ENCODE measurements at regions not wholly inside any gene's neighbourhood (a gene's known extent, or its start where the extent isn't known, plus 50 kb on each side); places are given as distances from the start of the nearest gene placed in this dataset.

DNA sequence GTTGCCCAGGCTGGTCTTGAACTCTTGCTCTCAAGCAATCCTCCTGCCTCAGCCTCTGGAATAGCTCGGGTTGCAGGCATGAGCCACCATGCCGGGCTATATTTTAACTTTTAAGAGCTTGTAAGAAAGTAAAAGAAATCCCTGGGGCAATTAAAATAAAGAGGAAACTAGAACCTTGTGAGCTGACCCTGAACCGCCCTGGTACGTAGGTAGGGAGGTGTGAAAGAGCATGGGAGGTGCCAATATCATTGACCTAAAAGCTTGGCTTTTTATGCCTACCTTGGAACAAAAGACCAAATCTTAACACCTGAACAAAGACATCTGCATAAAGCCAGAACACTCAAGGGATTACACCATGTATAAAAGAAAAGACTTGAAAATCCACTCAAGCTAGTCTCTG is 595.1 kb downstream of the SOX6 start:
- WGBS (ENCODE audit: insufficient coverage), result 100% methylated on average over 2 of the region's 4 CpGs
- Histone ChIP-seq H3K27ac (ENCODE audit: low read depth in 1 of 2, low read length in 2 of 2) (no peak overlapping the region), H4K20me1 (ENCODE audit: insufficient read depth, low read length) (no peaks in the 10 kb centered on the region), H3K79me2 (ENCODE audit: insufficient read depth, low read length) (no peaks in the 10 kb centered on the region), H3K4me2 (replicated peaks; ENCODE audit: extremely low read depth, low read length, poor library complexity, severe bottlenecking) (no peak overlapping the region), H3K9ac (ENCODE audit: insufficient read depth, low read length, poor library complexity, severe bottlenecking) (no peak overlapping the region), H3K27me3 (ENCODE audit: control insufficient read depth in 2 of 2, insufficient read depth in 2 of 2, low read length in 2 of 2) (no peaks in the 10 kb centered on the region), H3K36me3 (replicated peaks in 1 of 2; ENCODE audit: control insufficient read depth in 1 of 2, insufficient read depth in 2 of 2, low read length in 2 of 2) (no peaks in the 10 kb centered on the region), H3K4me1 (ENCODE audit: control insufficient read depth in 1 of 2, insufficient read depth in 2 of 2, low read length in 2 of 2) (no peaks in the 10 kb centered on the region), H3K4me3 (replicated peaks in 1 of 3; ENCODE audit: low read depth in 2 of 3, low read length in 3 of 3) (no peak overlapping the region), H3K9me3 (replicated peaks in 1 of 2; ENCODE audit: control insufficient read depth in 1 of 2, insufficient read depth in 1 of 2, low read length in 2 of 2) (no peaks in the 10 kb centered on the region), H2AFZ (ENCODE audit: insufficient read depth, low read depth, low read length, poor library complexity, severe bottlenecking) (no peak overlapping the region)
- Mint-ChIP-seq H3K27me3 (ENCODE audit: low read depth in 3 of 3) (peaks cover 5 to 9% (median 7%) of the 10 kb centered on the region in 3 donors), H3K4me3 (no peak overlapping the region), H3K36me3 (no peaks in the 10 kb centered on the region), H3K9me3 (peaks cover 0 to 10% (median 0%) of the 10 kb centered on the region in 7 donors), H3K27ac (no peak overlapping the region), H3K4me1 (peaks cover 6% of the 10 kb centered on the region)
- DNase-seq, result no peak
- TF ChIP-seq, protein P1, sequence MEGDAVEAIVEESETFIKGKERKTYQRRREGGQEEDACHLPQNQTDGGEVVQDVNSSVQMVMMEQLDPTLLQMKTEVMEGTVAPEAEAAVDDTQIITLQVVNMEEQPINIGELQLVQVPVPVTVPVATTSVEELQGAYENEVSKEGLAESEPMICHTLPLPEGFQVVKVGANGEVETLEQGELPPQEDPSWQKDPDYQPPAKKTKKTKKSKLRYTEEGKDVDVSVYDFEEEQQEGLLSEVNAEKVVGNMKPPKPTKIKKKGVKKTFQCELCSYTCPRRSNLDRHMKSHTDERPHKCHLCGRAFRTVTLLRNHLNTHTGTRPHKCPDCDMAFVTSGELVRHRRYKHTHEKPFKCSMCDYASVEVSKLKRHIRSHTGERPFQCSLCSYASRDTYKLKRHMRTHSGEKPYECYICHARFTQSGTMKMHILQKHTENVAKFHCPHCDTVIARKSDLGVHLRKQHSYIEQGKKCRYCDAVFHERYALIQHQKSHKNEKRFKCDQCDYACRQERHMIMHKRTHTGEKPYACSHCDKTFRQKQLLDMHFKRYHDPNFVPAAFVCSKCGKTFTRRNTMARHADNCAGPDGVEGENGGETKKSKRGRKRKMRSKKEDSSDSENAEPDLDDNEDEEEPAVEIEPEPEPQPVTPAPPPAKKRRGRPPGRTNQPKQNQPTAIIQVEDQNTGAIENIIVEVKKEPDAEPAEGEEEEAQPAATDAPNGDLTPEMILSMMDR (IDR thresholded peaks at IDR 0.05), result no peak
- intact Hi-C loops (cut with micrococcal nuclease), result no loop called here

DNA sequence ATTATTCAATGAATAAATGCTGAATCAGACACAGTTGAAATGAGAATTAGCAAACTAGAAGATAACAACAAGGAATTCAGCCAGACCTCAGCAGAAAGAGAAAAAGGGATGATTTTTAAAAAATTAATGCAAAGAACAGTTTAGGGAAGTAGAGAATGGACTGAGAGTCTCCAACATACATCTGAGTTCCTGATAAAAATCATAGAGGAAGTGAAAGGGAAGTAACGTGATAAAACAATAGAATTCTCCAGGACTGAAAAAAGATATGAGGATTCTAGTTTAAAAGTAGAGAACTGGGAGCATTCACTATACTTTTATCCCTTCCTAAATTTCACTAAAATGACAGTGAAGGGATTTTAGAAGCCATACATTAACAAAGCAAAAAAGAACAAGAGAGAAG is 592.0 kb downstream of the SOX6 start:
- Histone ChIP-seq H2AFZ (ENCODE audit: insufficient read depth, low read depth, low read length, poor library complexity, severe bottlenecking) (no peak overlapping the region), H4K20me1 (ENCODE audit: insufficient read depth, low read length) (no peaks in the 10 kb centered on the region), H3K4me1 (ENCODE audit: control insufficient read depth in 1 of 2, insufficient read depth in 2 of 2, low read length in 2 of 2) (no peaks in the 10 kb centered on the region), H3K36me3 (replicated peaks in 1 of 2; ENCODE audit: control insufficient read depth in 1 of 2, insufficient read depth in 2 of 2, low read length in 2 of 2) (no peaks in the 10 kb centered on the region), H3K9ac (ENCODE audit: insufficient read depth, low read length, poor library complexity, severe bottlenecking) (no peak overlapping the region), H3K4me2 (replicated peaks; ENCODE audit: extremely low read depth, low read length, poor library complexity, severe bottlenecking) (no peak overlapping the region), H3K4me3 (replicated peaks in 1 of 3; ENCODE audit: low read depth in 2 of 3, low read length in 3 of 3) (no peak overlapping the region), H3K9me3 (replicated peaks in 1 of 2; ENCODE audit: control insufficient read depth in 1 of 2, insufficient read depth in 1 of 2, low read length in 2 of 2) (no peaks in the 10 kb centered on the region), H3K79me2 (ENCODE audit: insufficient read depth, low read length) (no peaks in the 10 kb centered on the region), H3K27ac (ENCODE audit: low read depth in 1 of 2, low read length in 2 of 2) (no peak overlapping the region), H3K27me3 (ENCODE audit: control insufficient read depth in 2 of 2, insufficient read depth in 2 of 2, low read length in 2 of 2) (no peaks in the 10 kb centered on the region)
- H3K27me3 Mint-ChIP-seq (ENCODE audit: low read depth in 3 of 3), result peaks cover 1 to 5% (median 3%) of the 10 kb centered on the region in 3 donors
- H3K36me3 Mint-ChIP-seq, result no peaks in the 10 kb centered on the region
- WGBS (ENCODE audit: insufficient coverage), result no CpG with 5 or more reads among the region's 1 CpG
- H3K4me3 Mint-ChIP-seq, result no peak overlapping the region
- H3K9me3 Mint-ChIP-seq, result peaks cover 0 to 10% (median 0%) of the 10 kb centered on the region in 7 donors
- peaks cover 6% of the 10 kb centered on the region for H3K4me1 Mint-ChIP-seq
- intact Hi-C loops (cut with micrococcal nuclease), result no loop called here
- peak; percentile 3 to 30 (median 10) for DNase-seq
- TF ChIP-seq, protein P1 (IDR thresholded peaks at IDR 0.05), result no peak
- peak overlapping the region in 1 of 7 donors; percentile 54 for H3K27ac Mint-ChIP-seq
